Stimulated activated naive CD4-positive, alpha-beta T cell treated with Interleukin-2 at 50 U/mL for 16 hours (primary cell): ENCODE measurements at regions not wholly inside any gene's neighbourhood (a gene's known extent, or its start where the extent isn't known, plus 50 kb on each side); places are given as distances from the start of the nearest gene placed in this dataset.
"Not testable (repeated sequence)": the region's sequence is repeated elsewhere in the genome, so short reads cannot be mapped to it uniquely, and the experiment has no call there.

Source experiments
- DNase-seq: peaks from one replicate; lab custom pipeline; 2025; lab: John Stamatoyannopoulos, UW

- DNase-seq = peak; percentile 20
Measured at GRCh38 chr1:222416001-222416791, 131.7 kb downstream of the HHIPL2 start.

GRCh38 chr1:222415441-222415840, 132.5 kb downstream of the HHIPL2 start:
- DNase-seq = no peak

- DNase-seq = no peak
Measured at GRCh38 chr1:222413991-222414549, 133.8 kb downstream of the HHIPL2 start.

DNA sequence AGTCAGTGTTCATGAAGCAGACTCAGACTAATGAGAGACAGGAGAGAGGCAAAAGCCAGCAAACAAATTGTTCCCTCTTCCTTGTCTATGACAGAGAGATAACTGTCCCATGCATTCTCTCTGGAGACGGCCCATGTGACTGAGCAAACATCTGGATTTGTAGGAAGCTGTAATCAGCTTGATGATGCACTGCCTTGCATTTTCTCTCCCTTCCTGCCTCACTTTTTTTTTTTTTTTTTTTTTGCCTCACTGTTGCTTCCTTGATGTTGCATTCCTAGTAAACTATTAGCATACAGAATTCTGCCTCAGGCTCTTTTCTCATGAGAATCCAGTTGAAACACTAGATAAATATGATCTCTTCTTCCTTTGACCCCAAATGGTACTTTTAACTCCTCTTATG, 134.5 kb downstream of the HHIPL2 start:
- DNase-seq = no peak

- DNase-seq = no peak
Measured at GRCh38 chr1:222404710-222405109, 143.2 kb downstream of the HHIPL2 start.

- DNase-seq = no peak
Measured at GRCh38 chr1:222399197-222399596, 148.7 kb downstream of the HHIPL2 start.

- DNase-seq = no peak
Measured at GRCh38 chr1:222394224-222394623, 153.7 kb downstream of the HHIPL2 start.

- no peak for DNase-seq
Measured at GRCh38 chr1:222392556-222392955, 155.3 kb downstream of the HHIPL2 start.

DNA sequence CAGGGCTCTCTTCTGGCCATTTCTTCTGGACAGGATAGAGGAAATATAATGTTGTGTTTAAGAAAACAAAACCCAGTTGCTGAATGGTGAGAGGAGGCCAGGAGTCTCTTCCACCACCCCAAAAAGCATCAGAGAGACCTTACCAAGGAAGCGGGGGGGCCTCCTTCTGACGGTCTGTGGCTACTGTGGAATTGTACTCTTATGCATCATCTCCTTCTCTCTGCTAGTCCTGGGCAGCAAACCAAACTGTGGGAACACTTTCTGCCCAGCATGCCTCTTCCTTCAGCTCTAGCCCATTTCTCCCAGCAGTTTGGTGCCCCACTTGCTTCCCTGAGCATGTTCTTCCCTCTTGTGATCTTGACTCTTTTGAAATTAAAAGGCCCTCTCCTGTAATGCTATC, 157.7 kb downstream of the HHIPL2 start:
- no peak for DNase-seq

DNA sequence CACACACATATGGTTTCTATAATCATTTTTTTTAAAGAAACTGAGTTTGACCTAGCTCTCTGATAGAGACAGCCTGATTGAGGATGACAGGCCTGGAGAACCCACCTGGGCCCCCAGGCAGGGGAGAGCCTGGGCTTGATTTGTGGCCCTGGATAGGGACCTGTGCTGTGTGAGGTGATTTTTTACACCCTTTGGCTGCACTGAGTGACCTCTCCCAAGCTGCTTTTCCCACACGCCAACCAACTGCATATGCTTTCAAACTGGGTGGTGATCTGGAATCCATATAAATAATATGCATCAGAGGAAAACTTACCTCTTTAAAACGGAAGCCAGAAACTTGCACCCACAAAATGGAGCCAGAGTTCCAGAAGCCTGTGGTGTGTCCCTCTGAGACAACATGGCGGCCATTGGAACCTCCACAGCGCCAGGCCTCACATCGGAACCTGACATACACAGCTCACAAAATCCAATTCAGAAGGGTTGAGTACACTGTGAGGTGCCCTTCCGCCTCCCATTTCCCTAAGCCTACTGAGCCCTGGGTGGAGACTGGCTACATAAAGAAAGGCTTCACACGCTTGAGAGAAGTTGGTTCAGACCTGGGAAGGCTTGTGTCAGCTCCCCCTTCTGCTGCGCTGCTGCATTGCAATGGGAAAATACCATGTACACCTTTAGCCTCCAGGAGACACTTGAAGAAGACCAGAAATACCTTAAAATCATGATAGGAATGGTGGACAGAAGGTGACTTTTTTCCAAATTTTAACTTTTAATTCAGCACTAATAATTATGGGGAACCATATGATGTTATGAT, 160.7 kb downstream of the HHIPL2 start:
- DNase-seq = no peak

- DNase-seq = no peak
Measured at GRCh38 chr1:222385955-222386354, 161.9 kb downstream of the HHIPL2 start.

GRCh38 chr1:222385262-222385661, 162.6 kb downstream of the HHIPL2 start:
- DNase-seq = no peak

DNA sequence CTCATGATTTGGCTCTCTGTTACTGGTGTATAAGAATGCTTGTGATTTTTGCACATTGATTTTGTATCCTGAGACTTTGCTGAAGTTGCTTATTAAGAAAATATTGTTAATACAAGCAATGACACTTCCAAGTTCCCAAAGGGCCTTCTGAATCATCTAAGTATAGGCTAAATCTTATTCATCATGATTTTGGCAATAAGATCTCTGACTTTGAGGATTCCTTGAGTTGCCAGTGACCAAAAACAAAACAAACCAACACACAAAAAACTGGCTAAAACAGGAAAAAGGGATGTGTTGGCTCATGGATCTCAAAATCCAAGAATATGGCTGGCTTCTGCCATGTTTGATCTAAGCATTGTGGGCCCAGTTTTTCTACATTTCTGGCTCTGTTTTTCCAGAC, 163.4 kb downstream of the HHIPL2 start:
- no peak for DNase-seq

- no peak for DNase-seq
Measured at GRCh38 chr1:222382171-222382570, 165.7 kb downstream of the HHIPL2 start.

GRCh38 chr1:222377428-222378088, 170.3 kb downstream of the HHIPL2 start:
- no peak for DNase-seq

DNA sequence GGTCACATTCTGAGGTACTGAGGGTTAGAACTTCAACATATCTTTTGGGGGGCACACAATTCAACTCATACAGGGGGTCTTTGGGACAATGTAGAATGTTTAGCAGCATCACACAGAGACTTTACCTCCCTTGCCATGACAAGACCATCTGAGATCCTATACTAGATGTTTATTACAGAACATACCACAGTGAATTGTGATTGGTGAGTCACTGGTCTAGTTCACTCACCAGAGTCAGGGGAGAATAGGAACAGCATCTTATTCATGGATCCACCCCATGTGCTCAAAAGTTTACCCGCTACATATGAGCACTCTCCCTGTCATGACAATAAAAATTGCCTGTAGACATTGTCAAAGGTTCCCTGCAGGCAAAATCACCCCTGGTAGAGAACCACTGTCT, 171.1 kb downstream of the HHIPL2 start:
- not testable (repeated sequence) for DNase-seq

GRCh38 chr1:222375701-222376100, 172.2 kb downstream of the HHIPL2 start:
- no peak for DNase-seq

GRCh38 chr1:222373831-222374602, 173.9 kb downstream of the HHIPL2 start:
- DNase-seq = no peak

- DNase-seq = no peak
Measured at GRCh38 chr1:222373216-222373615, 174.7 kb downstream of the HHIPL2 start.

GRCh38 chr1:222372221-222372620, 175.7 kb downstream of the HHIPL2 start:
- DNase-seq = no peak

- DNase-seq = no peak
Measured at GRCh38 chr1:222370913-222371675, 176.8 kb downstream of the HHIPL2 start.
